GM19372 (cell line): ENCODE measurements at regions not wholly inside any gene's neighbourhood (a gene's known extent, or its start where the extent isn't known, plus 50 kb on each side); places are given as distances from the start of the nearest gene placed in this dataset.

Experiments
- ATAC-seq: cut with Tn5 transposase; IDR thresholded peaks from one replicate; pipeline ENCODE4 v1.9.1; 2021; ENCODE audit warnings: mild to moderate bottlenecking, low read depth, moderate library complexity; ENCODE audit not compliant: unreplicated experiment

GRCh38 chr4:80124246-80125211 is 51.5 kb upstream of the ANTXR2 start:
- no peak for ATAC-seq
